ENCODE measurements at regions not wholly inside any gene's neighbourhood (a gene's known extent, or its start where the extent isn't known, plus 50 kb on each side); places are given as distances from the start of the nearest gene placed in this dataset.

- no peak overlapping the region for H4K8ac ChIP-seq (ENCODE audit: low read depth, low read length)
- no peaks in the 10 kb centered on the region for H3K79me2 ChIP-seq (ENCODE audit: control insufficient read depth, insufficient read depth, low read length, poor library complexity)
- H4K12ac ChIP-seq (ENCODE audit: low read depth, low read length): no peak overlapping the region
- no peaks in the 10 kb centered on the region for H3K27me3 ChIP-seq (ENCODE audit: insufficient read depth, low read length)
- H3K9me3 ChIP-seq (ENCODE audit: insufficient read depth, low read depth, low read length): peaks cover 4% of the 10 kb centered on the region
- no peak overlapping the region for H3K4ac ChIP-seq (ENCODE audit: low read depth, low read length)
- H2AK5ac ChIP-seq (ENCODE audit: low read length): no peak overlapping the region
- no peak overlapping the region for H2BK120ac ChIP-seq (ENCODE audit: insufficient read depth, low read length, poor library complexity)
- no peak overlapping the region for H2AFZ ChIP-seq (ENCODE audit: insufficient read depth, low read length, poor library complexity)
- no peak overlapping the region for H4K91ac ChIP-seq (ENCODE audit: low read depth, low read length)
- no peaks in the 10 kb centered on the region for H3K4me1 ChIP-seq (ENCODE audit: control insufficient read depth in 1 of 2, insufficient read depth in 2 of 2, low read length in 2 of 2)
- H3K4me2 ChIP-seq (ENCODE audit: low read length): no peak overlapping the region
- DNase-seq: no peak
- H3K18ac ChIP-seq (ENCODE audit: low read length): no peak overlapping the region
- no peak overlapping the region for H3K4me3 ChIP-seq (ENCODE audit: low read depth, low read length)
- no peak overlapping the region for H3K14ac ChIP-seq (ENCODE audit: low read length)
- no peak overlapping the region for H2BK5ac ChIP-seq (ENCODE audit: low read depth, low read length, poor library complexity)
- no peak overlapping the region for H3K23ac ChIP-seq (ENCODE audit: low read length)
- no peaks in the 10 kb centered on the region for H3K36me3 ChIP-seq (ENCODE audit: control insufficient read depth in 1 of 2, insufficient read depth in 2 of 2, low read length in 2 of 2)
- no peak overlapping the region for H3K27ac ChIP-seq (ENCODE audit: low read depth, low read length)
- H3K79me1 ChIP-seq (ENCODE audit: low read length): no peaks in the 10 kb centered on the region
- no peak overlapping the region for H3K9ac ChIP-seq (ENCODE audit: low read length)
- H2BK12ac ChIP-seq (ENCODE audit: low read length): no peak overlapping the region
- WGBS (ENCODE audit: extremely low coverage, insufficient coverage, insufficient read length): no CpG with 5 or more reads among the region's 2 CpGs
Measured at GRCh38 chr7:115593111-115593510, 437.5 kb downstream of the TFEC start.

- Histone ChIP-seq H3K9ac (ENCODE audit: low read length) (no peak overlapping the region), H3K9me3 (ENCODE audit: insufficient read depth, low read depth, low read length) (no peaks in the 10 kb centered on the region), H3K4me1 (ENCODE audit: control insufficient read depth in 1 of 2, insufficient read depth in 2 of 2, low read length in 2 of 2) (peaks cover 8% of the 10 kb centered on the region in 2 experiments), H3K27ac (ENCODE audit: low read depth, low read length) (no peak overlapping the region), H2BK120ac (ENCODE audit: insufficient read depth, low read length, poor library complexity) (peak overlapping the region; percentile 91), H3K4me2 (ENCODE audit: low read length) (no peak overlapping the region), H3K4me3 (ENCODE audit: low read depth, low read length) (no peak overlapping the region), H4K12ac (ENCODE audit: low read depth, low read length) (peak overlapping the region; percentile 46), H3K4ac (ENCODE audit: low read depth, low read length) (peak overlapping the region; percentile 43), H2BK12ac (ENCODE audit: low read length) (peak overlapping the region; percentile 32), H2AK5ac (ENCODE audit: low read length) (peak overlapping the region; percentile 41), H3K14ac (ENCODE audit: low read length) (peak overlapping the region; percentile 48), H3K18ac (ENCODE audit: low read length) (peak overlapping the region; percentile 29), H3K36me3 (ENCODE audit: control insufficient read depth in 1 of 2, insufficient read depth in 2 of 2, low read length in 2 of 2) (no peaks in the 10 kb centered on the region), H3K79me2 (ENCODE audit: control insufficient read depth, insufficient read depth, low read length, poor library complexity) (no peaks in the 10 kb centered on the region), H3K27me3 (ENCODE audit: insufficient read depth, low read length) (no peaks in the 10 kb centered on the region), H4K91ac (ENCODE audit: low read depth, low read length) (peak overlapping the region; percentile 94), H4K8ac (ENCODE audit: low read depth, low read length) (peak overlapping the region; percentile 58), H2BK5ac (ENCODE audit: low read depth, low read length, poor library complexity) (peak overlapping the region; percentile 54), H3K23ac (ENCODE audit: low read length) (no peak overlapping the region), H3K79me1 (ENCODE audit: low read length) (peaks cover 9% of the 10 kb centered on the region), H2AFZ (ENCODE audit: insufficient read depth, low read length, poor library complexity) (peak overlapping the region; percentile 23)
- no CpG with 5 or more reads among the region's 5 CpGs for WGBS (ENCODE audit: extremely low coverage, insufficient coverage, insufficient read length)
- no peak for DNase-seq
Measured at GRCh38 chr7:115585015-115585718, 445.4 kb downstream of the TFEC start.

DNA sequence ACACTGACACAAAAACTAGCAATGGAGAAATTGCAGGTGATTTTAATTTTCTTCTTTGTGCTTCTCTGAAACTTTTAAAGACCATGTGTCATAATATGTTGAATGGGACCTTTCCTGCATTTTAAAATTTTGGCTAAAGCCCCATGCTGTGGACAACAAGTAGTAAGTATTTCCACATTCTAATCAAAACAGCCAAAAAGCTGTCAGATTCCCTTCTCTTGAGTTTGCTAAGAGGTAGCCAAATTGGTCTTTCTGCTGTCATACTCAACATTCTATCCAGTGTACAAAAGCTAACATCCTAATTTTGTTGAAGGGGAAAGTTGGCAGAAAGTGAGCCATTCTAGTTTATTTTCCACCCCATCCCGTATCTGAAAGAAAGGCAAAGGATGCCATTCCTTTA, 447.6 kb downstream of the TFEC start:
- no peak overlapping the region for H4K8ac ChIP-seq (ENCODE audit: low read depth, low read length)
- no peak for DNase-seq
- H3K79me1 ChIP-seq (ENCODE audit: low read length): peaks cover 9% of the 10 kb centered on the region
- H3K27ac ChIP-seq (ENCODE audit: low read depth, low read length): no peak overlapping the region
- H3K27me3 ChIP-seq (ENCODE audit: insufficient read depth, low read length): no peaks in the 10 kb centered on the region
- H3K4me1 ChIP-seq (ENCODE audit: control insufficient read depth in 1 of 2, insufficient read depth in 2 of 2, low read length in 2 of 2): peaks cover 8% of the 10 kb centered on the region in 2 experiments
- H3K23ac ChIP-seq (ENCODE audit: low read length): no peak overlapping the region
- no peak overlapping the region for H4K12ac ChIP-seq (ENCODE audit: low read depth, low read length)
- no peak overlapping the region for H3K18ac ChIP-seq (ENCODE audit: low read length)
- H3K4me2 ChIP-seq (ENCODE audit: low read length): no peak overlapping the region
- H2BK12ac ChIP-seq (ENCODE audit: low read length): no peak overlapping the region
- H3K9ac ChIP-seq (ENCODE audit: low read length): no peak overlapping the region
- no peak overlapping the region for H4K91ac ChIP-seq (ENCODE audit: low read depth, low read length)
- no peak overlapping the region for H2AFZ ChIP-seq (ENCODE audit: insufficient read depth, low read length, poor library complexity)
- no peak overlapping the region for H3K4ac ChIP-seq (ENCODE audit: low read depth, low read length)
- no CpG with 5 or more reads among the region's 1 CpG for WGBS (ENCODE audit: extremely low coverage, insufficient coverage, insufficient read length)
- H3K4me3 ChIP-seq (ENCODE audit: low read depth, low read length): no peak overlapping the region
- no peaks in the 10 kb centered on the region for H3K36me3 ChIP-seq (ENCODE audit: control insufficient read depth in 1 of 2, insufficient read depth in 2 of 2, low read length in 2 of 2)
- H2BK120ac ChIP-seq (ENCODE audit: insufficient read depth, low read length, poor library complexity): no peak overlapping the region
- H2BK5ac ChIP-seq (ENCODE audit: low read depth, low read length, poor library complexity): no peak overlapping the region
- H3K14ac ChIP-seq (ENCODE audit: low read length): no peak overlapping the region
- H3K9me3 ChIP-seq (ENCODE audit: insufficient read depth, low read depth, low read length): no peaks in the 10 kb centered on the region
- no peaks in the 10 kb centered on the region for H3K79me2 ChIP-seq (ENCODE audit: control insufficient read depth, insufficient read depth, low read length, poor library complexity)
- no peak overlapping the region for H2AK5ac ChIP-seq (ENCODE audit: low read length)

- no peak overlapping the region for H2BK120ac ChIP-seq (ENCODE audit: insufficient read depth, low read length, poor library complexity)
Measured at GRCh38 chr7:115578576-115578975, 452.0 kb downstream of the TFEC start.

More at GRCh38 chr7:115578576-115578975, 452.0 kb downstream of the TFEC start:
- no peak overlapping the region for H3K23ac ChIP-seq (ENCODE audit: low read length)
- H2BK5ac ChIP-seq (ENCODE audit: low read depth, low read length, poor library complexity): no peak overlapping the region
- H3K79me1 ChIP-seq (ENCODE audit: low read length): no peaks in the 10 kb centered on the region
- no CpG with 5 or more reads among the region's 2 CpGs for WGBS (ENCODE audit: extremely low coverage, insufficient coverage, insufficient read length)
- H3K18ac ChIP-seq (ENCODE audit: low read length): no peak overlapping the region
- H4K8ac ChIP-seq (ENCODE audit: low read depth, low read length): no peak overlapping the region
- no peaks in the 10 kb centered on the region for H3K79me2 ChIP-seq (ENCODE audit: control insufficient read depth, insufficient read depth, low read length, poor library complexity)
- H2BK12ac ChIP-seq (ENCODE audit: low read length): no peak overlapping the region
- H3K36me3 ChIP-seq (ENCODE audit: control insufficient read depth in 1 of 2, insufficient read depth in 2 of 2, low read length in 2 of 2): no peaks in the 10 kb centered on the region
- H3K4me2 ChIP-seq (ENCODE audit: low read length): no peak overlapping the region
- no peak overlapping the region for H3K4me3 ChIP-seq (ENCODE audit: low read depth, low read length)
- no peak for DNase-seq
- no peak overlapping the region for H3K4ac ChIP-seq (ENCODE audit: low read depth, low read length)
- no peaks in the 10 kb centered on the region for H3K27me3 ChIP-seq (ENCODE audit: insufficient read depth, low read length)
- H3K27ac ChIP-seq (ENCODE audit: low read depth, low read length): no peak overlapping the region
- no peak overlapping the region for H2AK5ac ChIP-seq (ENCODE audit: low read length)
- H3K9me3 ChIP-seq (ENCODE audit: insufficient read depth, low read depth, low read length): no peaks in the 10 kb centered on the region
- no peak overlapping the region for H4K91ac ChIP-seq (ENCODE audit: low read depth, low read length)
- no peak overlapping the region for H3K9ac ChIP-seq (ENCODE audit: low read length)
- no peak overlapping the region for H3K14ac ChIP-seq (ENCODE audit: low read length)
- no peaks in the 10 kb centered on the region for H3K4me1 ChIP-seq (ENCODE audit: control insufficient read depth in 1 of 2, insufficient read depth in 2 of 2, low read length in 2 of 2)
- no peak overlapping the region for H4K12ac ChIP-seq (ENCODE audit: low read depth, low read length)
- no peak overlapping the region for H2AFZ ChIP-seq (ENCODE audit: insufficient read depth, low read length, poor library complexity)

Measured in trophoblast cell (in vitro differentiated cells and primary cell).